Neural cell (in vitro differentiated cells): ENCODE measurements at regions not wholly inside any gene's neighbourhood (a gene's known extent, or its start where the extent isn't known, plus 50 kb on each side); places are given as distances from the start of the nearest gene placed in this dataset.

Experiments
- EZH2 ChIP-seq: fragments of 200-600, 300-800 bp; shearing (Covaris generic), sonication (generic); IDR thresholded peaks from 2 replicates; pipeline ENCODE4 v1.6.1; 2014; ENCODE audit warnings: antibody characterized with exemption, low read length, borderline replicate concordance, mild to moderate bottlenecking; ENCODE audit not compliant: insufficient read depth, poor library complexity, severe bottlenecking
- POLR2AphosphoS5 ChIP-seq: IDR thresholded peaks from 2 replicates; pipeline ENCODE4 v1.6.1; 2012

GRCh38 chr6:148053796-148054195 lies 288.8 kb upstream of the SASH1 start:
- TF ChIP-seq POLR2AphosphoS5: no peak
- TF ChIP-seq EZH2: no peak
